Stomach (tissue), 4 donors: ENCODE measurements at regions not wholly inside any gene's neighbourhood (a gene's known extent, or its start where the extent isn't known, plus 50 kb on each side); places are given as distances from the start of the nearest gene placed in this dataset.

Experiments used
- EP300 ChIP-seq: sonication (generic); formaldehyde crosslinking; IDR thresholded peaks from one replicate; pipeline ENCODE4 v1.6.1; 2017; ENCODE audit warnings: antibody characterized with exemption
- POLR2AphosphoS5 ChIP-seq, 3 donors: sonication (generic); formaldehyde crosslinking; IDR thresholded peaks; one replicate each; pipeline ENCODE4 v1.6.1; 2016; ENCODE audit warnings: antibody characterized with exemption in 3 of 3
- TF ChIP-seq, protein P1 (sequence below), 7 experiments: fragments of 450-650 bp in 4 of 7; fragments of 200-600 bp in 3 of 7; sonication (generic) in 3 of 7; IDR thresholded peaks; one replicate each; pipeline ENCODE4 v1.5.1; 2016 to 2019; ENCODE audit warnings: antibody characterized with exemption in 7 of 7, control low read depth in 2 of 7, mild to moderate bottlenecking in 1 of 7

DNA sequence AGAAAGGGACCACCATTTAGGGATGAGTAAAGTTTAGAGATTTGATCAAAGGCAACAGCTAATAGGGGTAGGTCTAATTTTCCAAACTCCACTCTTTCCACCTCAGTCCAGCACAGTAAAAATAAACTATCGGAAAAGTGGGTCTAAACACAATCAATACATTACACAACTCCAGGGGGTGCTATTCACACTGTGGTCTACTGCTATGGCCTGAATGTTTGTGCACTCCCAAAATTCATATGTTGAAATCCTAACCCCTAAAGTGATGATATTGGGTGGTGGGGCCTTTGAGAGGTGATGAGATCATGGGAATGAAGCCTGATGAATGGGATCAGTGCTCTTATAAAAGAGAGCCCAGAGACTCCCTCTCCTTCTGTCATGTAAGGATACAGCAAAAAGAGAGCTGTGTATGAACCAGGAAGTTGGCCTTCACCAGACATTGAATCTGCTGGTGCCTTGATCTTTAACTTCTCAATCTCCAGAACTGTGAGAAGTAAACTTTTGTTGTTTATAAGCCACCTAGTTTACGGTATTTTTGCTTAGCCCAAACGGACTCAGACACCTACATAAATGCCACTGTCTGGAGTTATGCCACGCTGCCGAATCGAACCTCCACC is 193.9 kb downstream of the OMA1 start:
- no peak for TF ChIP-seq EP300
- TF ChIP-seq, protein P1, sequence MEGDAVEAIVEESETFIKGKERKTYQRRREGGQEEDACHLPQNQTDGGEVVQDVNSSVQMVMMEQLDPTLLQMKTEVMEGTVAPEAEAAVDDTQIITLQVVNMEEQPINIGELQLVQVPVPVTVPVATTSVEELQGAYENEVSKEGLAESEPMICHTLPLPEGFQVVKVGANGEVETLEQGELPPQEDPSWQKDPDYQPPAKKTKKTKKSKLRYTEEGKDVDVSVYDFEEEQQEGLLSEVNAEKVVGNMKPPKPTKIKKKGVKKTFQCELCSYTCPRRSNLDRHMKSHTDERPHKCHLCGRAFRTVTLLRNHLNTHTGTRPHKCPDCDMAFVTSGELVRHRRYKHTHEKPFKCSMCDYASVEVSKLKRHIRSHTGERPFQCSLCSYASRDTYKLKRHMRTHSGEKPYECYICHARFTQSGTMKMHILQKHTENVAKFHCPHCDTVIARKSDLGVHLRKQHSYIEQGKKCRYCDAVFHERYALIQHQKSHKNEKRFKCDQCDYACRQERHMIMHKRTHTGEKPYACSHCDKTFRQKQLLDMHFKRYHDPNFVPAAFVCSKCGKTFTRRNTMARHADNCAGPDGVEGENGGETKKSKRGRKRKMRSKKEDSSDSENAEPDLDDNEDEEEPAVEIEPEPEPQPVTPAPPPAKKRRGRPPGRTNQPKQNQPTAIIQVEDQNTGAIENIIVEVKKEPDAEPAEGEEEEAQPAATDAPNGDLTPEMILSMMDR (IDR thresholded peaks at IDR 0.05) = no peak
- no peak for TF ChIP-seq POLR2AphosphoS5 (IDR thresholded peaks at IDR 0.05)
